Astrocyte (in vitro differentiated cells and primary cell): ENCODE measurements at regions not wholly inside any gene's neighbourhood (a gene's known extent, or its start where the extent isn't known, plus 50 kb on each side); places are given as distances from the start of the nearest gene placed in this dataset.

Experiments
- DNase-seq: peaks from one replicate; pipeline ENCODE4 v3.0.0-alpha.2; 2010; ENCODE audit warnings: low read depth
- FAIRE-seq: peaks from 2 replicates; lab custom pipeline; 2011; peaks lifted over from hg19 to GRCh38; lab: Jason Lieb, UNC
- H2AFZ ChIP-seq: 2 replicates; pipeline ENCODE4 v1.6.0; 2012; ENCODE audit warnings: low read depth, low read length, inconsistent platforms
- H3K27ac ChIP-seq: 2 replicates; pipeline ENCODE4 v1.5.1; 2011; ENCODE audit warnings: low read depth, low read length, inconsistent platforms
- H3K27me3 ChIP-seq: 2 replicates; pipeline ENCODE4 v1.6.0; 2011; ENCODE audit warnings: low read length, inconsistent platforms; ENCODE audit not compliant: insufficient read depth
- H3K36me3 ChIP-seq: 2 replicates; pipeline ENCODE4 v1.5.1; 2011; ENCODE audit warnings: low read length, inconsistent platforms; ENCODE audit not compliant: insufficient read depth
- H3K4me1 ChIP-seq: 2 replicates; pipeline ENCODE4 v1.5.1; 2011; ENCODE audit warnings: low read length, inconsistent platforms; ENCODE audit not compliant: insufficient read depth
- H3K4me2 ChIP-seq: 2 replicates; pipeline ENCODE4 v1.6.0; 2012; ENCODE audit warnings: low read length, inconsistent platforms
- H3K4me3 ChIP-seq: 2 replicates; pipeline ENCODE4 v1.5.1; 2011; ENCODE audit warnings: low read depth, mild to moderate bottlenecking, low read length, inconsistent platforms; ENCODE audit not compliant: insufficient read depth
- H3K79me2 ChIP-seq: 2 replicates; pipeline ENCODE4 v1.6.0; 2012; ENCODE audit warnings: mild to moderate bottlenecking, low read length, inconsistent platforms; ENCODE audit not compliant: insufficient read depth
- H3K9ac ChIP-seq: 2 replicates; pipeline ENCODE4 v1.6.0; 2012; ENCODE audit warnings: mild to moderate bottlenecking, low read length, inconsistent platforms
- H3K9me3 ChIP-seq: 2 replicates; pipeline ENCODE4 v1.5.1; 2012; ENCODE audit warnings: low read depth, mild to moderate bottlenecking, low read length, inconsistent platforms; ENCODE audit not compliant: insufficient read depth
- H4K20me1 ChIP-seq: 2 replicates; pipeline ENCODE4 v1.6.0; 2012; ENCODE audit warnings: low read length, inconsistent platforms; ENCODE audit not compliant: insufficient read depth
- H3K27ac Mint-ChIP-seq: one replicate; pipeline ENCODE4 v1.8.0; 2021; ENCODE audit warnings: mild to moderate bottlenecking, mixed read lengths; ENCODE audit not compliant: unreplicated experiment
- H3K27me3 Mint-ChIP-seq: one replicate; pipeline ENCODE4 v1.8.0; 2021; ENCODE audit warnings: low read depth, mixed read lengths; ENCODE audit not compliant: unreplicated experiment
- H3K36me3 Mint-ChIP-seq: one replicate; pipeline ENCODE4 v1.8.0; 2021; ENCODE audit warnings: low read depth, mixed read lengths; ENCODE audit not compliant: unreplicated experiment
- H3K4me1 Mint-ChIP-seq: one replicate; pipeline ENCODE4 v1.8.0; 2021; ENCODE audit warnings: low read depth, mixed read lengths; ENCODE audit not compliant: unreplicated experiment
- H3K4me3 Mint-ChIP-seq: one replicate; pipeline ENCODE4 v1.8.0; 2021; ENCODE audit warnings: mild to moderate bottlenecking, moderate library complexity, mixed read lengths; ENCODE audit not compliant: unreplicated experiment
- H3K9me3 Mint-ChIP-seq: one replicate; pipeline ENCODE4 v1.8.0; 2021; ENCODE audit warnings: mild to moderate bottlenecking, mixed read lengths; ENCODE audit not compliant: unreplicated experiment
- CTCF ChIP-seq: IDR thresholded peaks from 2 replicates; pipeline ENCODE4 v1.5.1; 2011; ENCODE audit warnings: low read depth, mild to moderate bottlenecking, inconsistent platforms, low read length, moderate library complexity; ENCODE audit not compliant: insufficient read depth
- EZH2 ChIP-seq: IDR thresholded peaks from 2 replicates; pipeline ENCODE4 v1.6.1; 2012; ENCODE audit warnings: mild to moderate bottlenecking, low read length, inconsistent platforms; ENCODE audit not compliant: insufficient read depth

GRCh38 chr13:90455067-90455466, 892.4 kb upstream of the MIR17HG start:
- H3K4me1 ChIP-seq = no peaks in the 10 kb centered on the region
- Mint-ChIP-seq H3K4me1 (peaks cover 3% of the 10 kb centered on the region), H3K4me3 (no peak overlapping the region), H3K27me3 (no peaks in the 10 kb centered on the region), H3K9me3 (peaks cover 8% of the 10 kb centered on the region), H3K36me3 (no peaks in the 10 kb centered on the region), H3K27ac (no peak overlapping the region)
- FAIRE-seq (no peak), DNase-seq (no peak)
- H3K36me3 ChIP-seq = no peaks in the 10 kb centered on the region
- TF ChIP-seq CTCF (no peak), EZH2 (no peak)
- no peaks in the 10 kb centered on the region for H3K27me3 ChIP-seq
- no peaks in the 10 kb centered on the region for H4K20me1 ChIP-seq
- H2AFZ ChIP-seq = no peak overlapping the region
- no peak overlapping the region for H3K27ac ChIP-seq
- no peaks in the 10 kb centered on the region for H3K79me2 ChIP-seq
- no peaks in the 10 kb centered on the region for H3K9me3 ChIP-seq
- H3K9ac ChIP-seq = no peak overlapping the region
- no peak overlapping the region for H3K4me3 ChIP-seq
- no peak overlapping the region for H3K4me2 ChIP-seq

- H3K4me1 Mint-ChIP-seq = peaks cover 3% of the 10 kb centered on the region
- peaks cover 7% of the 10 kb centered on the region for H3K9me3 Mint-ChIP-seq
- Histone ChIP-seq H3K4me3 (no peak overlapping the region), H3K9me3 (no peaks in the 10 kb centered on the region), H3K4me2 (no peak overlapping the region), H3K27ac (no peak overlapping the region), H2AFZ (no peak overlapping the region), H3K9ac (no peak overlapping the region), H3K4me1 (no peaks in the 10 kb centered on the region), H3K36me3 (no peaks in the 10 kb centered on the region), H3K79me2 (no peaks in the 10 kb centered on the region), H3K27me3 (no peaks in the 10 kb centered on the region), H4K20me1 (no peaks in the 10 kb centered on the region)
- DNase-seq = no peak
- H3K27me3 Mint-ChIP-seq = no peaks in the 10 kb centered on the region
- H3K36me3 Mint-ChIP-seq = no peaks in the 10 kb centered on the region
- TF ChIP-seq EZH2 (no peak), CTCF (no peak)
- no peak for FAIRE-seq
- no peak overlapping the region for H3K4me3 Mint-ChIP-seq
- H3K27ac Mint-ChIP-seq = no peak overlapping the region
These were observed 891.7 kb upstream of the MIR17HG start for GRCh38 chr13:90455823-90456222.

- Mint-ChIP-seq H3K4me1 (no peaks in the 10 kb centered on the region), H3K27me3 (no peaks in the 10 kb centered on the region), H3K4me3 (no peak overlapping the region), H3K36me3 (no peaks in the 10 kb centered on the region), H3K27ac (no peak overlapping the region), H3K9me3 (peaks cover 3% of the 10 kb centered on the region)
- Histone ChIP-seq H3K4me3 (no peak overlapping the region), H3K27me3 (no peaks in the 10 kb centered on the region), H4K20me1 (no peaks in the 10 kb centered on the region), H3K36me3 (no peaks in the 10 kb centered on the region), H3K9ac (no peak overlapping the region), H2AFZ (no peak overlapping the region), H3K79me2 (no peaks in the 10 kb centered on the region), H3K4me1 (no peaks in the 10 kb centered on the region), H3K9me3 (no peaks in the 10 kb centered on the region), H3K27ac (no peak overlapping the region), H3K4me2 (no peak overlapping the region)
- TF ChIP-seq CTCF (no peak), EZH2 (no peak)
- DNase-seq = no peak
- FAIRE-seq = no peak
These were observed 886.1 kb upstream of the MIR17HG start for GRCh38 chr13:90461398-90461797.
